Neural progenitor cell (in vitro differentiated cells): ENCODE measurements at regions not wholly inside any gene's neighbourhood (a gene's known extent, or its start where the extent isn't known, plus 50 kb on each side); places are given as distances from the start of the nearest gene placed in this dataset.
"Not testable (repeated sequence)": the region's sequence is repeated elsewhere in the genome, so short reads cannot be mapped to it uniquely, and the experiment has no call there.

Experiments
- DNase-seq: peaks from one replicate; pipeline ENCODE4 v3.0.0-alpha.2; 2016; ENCODE audit warnings: low spot score
- H2AFZ ChIP-seq: fragments of 200-600 bp; sonication (generic); replicated peaks from 2 replicates; pipeline ENCODE4 v1.6.1; 2016; ENCODE audit warnings: antibody characterized with exemption
- H3F3A ChIP-seq: fragments of 200-600 bp; sonication (generic); 2 replicates; pipeline ENCODE4 v1.6.1; 2016; ENCODE audit warnings: antibody characterized with exemption, low read depth
- H3K27ac ChIP-seq: fragments of 200-600 bp; sonication (generic); 2 replicates; pipeline ENCODE4 v1.5.1; 2016; ENCODE audit warnings: mild to moderate bottlenecking
- H3K27me3 ChIP-seq: fragments of 200-600 bp; sonication (generic); 2 replicates; pipeline ENCODE4 v1.6.1; 2016; ENCODE audit warnings: mild to moderate bottlenecking, moderate library complexity
- H3K36me3 ChIP-seq: fragments of 200-600 bp; sonication (generic); 2 replicates; pipeline ENCODE4 v1.5.1; 2016
- H3K4me1 ChIP-seq: fragments of 200-600 bp; sonication (generic); 2 replicates; pipeline ENCODE4 v1.6.1; 2016; ENCODE audit warnings: mixed run types
- H3K4me2 ChIP-seq: fragments of 200-600 bp; sonication (generic); 2 replicates; pipeline ENCODE4 v1.6.1; 2016
- H3K4me3 ChIP-seq: fragments of 200-600 bp; sonication (generic); 2 replicates; pipeline ENCODE4 v1.5.1; 2016
- H3K79me2 ChIP-seq: fragments of 200-600 bp; sonication (generic); 2 replicates; pipeline ENCODE4 v1.6.1; 2016; ENCODE audit warnings: low read depth
- H3K9ac ChIP-seq: fragments of 200-600 bp; sonication (generic); 2 replicates; pipeline ENCODE4 v1.6.1; 2016
- H3K9me3 ChIP-seq: fragments of 200-600 bp; sonication (generic); 2 replicates; pipeline ENCODE4 v1.5.1; 2016; ENCODE audit warnings: low read depth
- H4K20me1 ChIP-seq: fragments of 200-600 bp; sonication (generic); 2 replicates; pipeline ENCODE4 v1.6.1; 2016; ENCODE audit warnings: low read depth
- H3K27ac Mint-ChIP-seq: 3 replicates; pipeline ENCODE4 v1.8.0; 2021; ENCODE audit warnings: mixed read lengths
- H3K27me3 Mint-ChIP-seq: 2 replicates; pipeline ENCODE4 v1.8.0; 2022; ENCODE audit warnings: low read depth, mild to moderate bottlenecking, inconsistent platforms, moderate library complexity, mixed read lengths; ENCODE audit not compliant: insufficient read depth
- H3K36me3 Mint-ChIP-seq: 3 replicates; pipeline ENCODE4 v1.8.0; 2021; ENCODE audit warnings: mixed read lengths
- H3K4me1 Mint-ChIP-seq: 3 replicates; pipeline ENCODE4 v1.8.0; 2021; ENCODE audit warnings: mixed read lengths
- H3K4me3 Mint-ChIP-seq: 3 replicates; pipeline ENCODE4 v1.8.0; 2021; ENCODE audit warnings: mild to moderate bottlenecking, moderate library complexity, mixed read lengths
- H3K9me3 Mint-ChIP-seq: 3 replicates; pipeline ENCODE4 v1.8.0; 2020; ENCODE audit warnings: mixed read lengths
- CTCF ChIP-seq: fragments of 200-600 bp; sonication (generic); IDR thresholded peaks from 2 replicates; pipeline ENCODE4 v1.5.1; 2017; ENCODE audit warnings: antibody characterized with exemption, mild to moderate bottlenecking
- EZH2 ChIP-seq: fragments of 200-600 bp; sonication (generic); IDR thresholded peaks from 2 replicates; pipeline ENCODE4 v1.6.1; 2017; ENCODE audit warnings: antibody characterized with exemption, mild to moderate bottlenecking, moderate library complexity
- EZH2phosphoT487 ChIP-seq: fragments of 200-600 bp; sonication (generic); IDR thresholded peaks from 2 replicates; pipeline ENCODE4 v1.6.1; 2017; ENCODE audit warnings: antibody characterized with exemption

- no peaks in the 10 kb centered on the region for H3K27me3 Mint-ChIP-seq
- H3K4me3 Mint-ChIP-seq = no peak overlapping the region
- H3K4me1 Mint-ChIP-seq = peaks cover 3% of the 10 kb centered on the region
- Histone ChIP-seq H3K4me3 (no peak overlapping the region), H3K36me3 (no peaks in the 10 kb centered on the region), H3K9me3 (no peaks in the 10 kb centered on the region), H2AFZ (no peak overlapping the region), H3K4me1 (no peaks in the 10 kb centered on the region), H3K4me2 (no peak overlapping the region), H3K27ac (no peak overlapping the region), H4K20me1 (no peaks in the 10 kb centered on the region), H3K27me3 (no peaks in the 10 kb centered on the region), H3K9ac (no peak overlapping the region), H3F3A (no peaks in the 10 kb centered on the region), H3K79me2 (no peaks in the 10 kb centered on the region)
- no peaks in the 10 kb centered on the region for H3K9me3 Mint-ChIP-seq
- H3K27ac Mint-ChIP-seq = no peak overlapping the region
- no peak for TF ChIP-seq EZH2
- TF ChIP-seq EZH2phosphoT487 = no peak
- no peak for TF ChIP-seq CTCF
- no peak for DNase-seq
- H3K36me3 Mint-ChIP-seq = no peaks in the 10 kb centered on the region
Observed at GRCh38 chr4:170888660-170889059, 798.9 kb upstream of the AADAT start.

GRCh38 chr4:170887396-170887795 is 797.6 kb upstream of the AADAT start:
- Histone ChIP-seq H3K4me1 (no peaks in the 10 kb centered on the region), H3K9ac (no peak overlapping the region), H4K20me1 (no peaks in the 10 kb centered on the region), H3K36me3 (no peaks in the 10 kb centered on the region), H3K9me3 (no peaks in the 10 kb centered on the region), H3K27me3 (no peaks in the 10 kb centered on the region), H2AFZ (no peak overlapping the region), H3K27ac (no peak overlapping the region), H3F3A (no peaks in the 10 kb centered on the region), H3K4me2 (no peak overlapping the region), H3K79me2 (no peaks in the 10 kb centered on the region), H3K4me3 (no peak overlapping the region)
- H3K9me3 Mint-ChIP-seq = no peaks in the 10 kb centered on the region
- no peak for DNase-seq
- TF ChIP-seq CTCF (no peak), EZH2 (no peak), EZH2phosphoT487 (no peak)
- H3K27me3 Mint-ChIP-seq = no peaks in the 10 kb centered on the region
- no peak overlapping the region for H3K4me3 Mint-ChIP-seq
- H3K27ac Mint-ChIP-seq = no peak overlapping the region
- peaks cover 3% of the 10 kb centered on the region for H3K4me1 Mint-ChIP-seq
- H3K36me3 Mint-ChIP-seq = no peaks in the 10 kb centered on the region

- no peaks in the 10 kb centered on the region for H3K36me3 Mint-ChIP-seq
- TF ChIP-seq EZH2phosphoT487 = no peak
- no peak for TF ChIP-seq CTCF
- TF ChIP-seq EZH2 = no peak
- H3K4me3 Mint-ChIP-seq = no peak overlapping the region
- H3F3A ChIP-seq = no peaks in the 10 kb centered on the region
- no peaks in the 10 kb centered on the region for H3K9me3 ChIP-seq
- H3K27me3 ChIP-seq = no peaks in the 10 kb centered on the region
- H3K79me2 ChIP-seq = no peaks in the 10 kb centered on the region
- no peak overlapping the region for H3K4me3 ChIP-seq
- no peak overlapping the region for H2AFZ ChIP-seq
- H3K36me3 ChIP-seq = no peaks in the 10 kb centered on the region
- H3K27ac ChIP-seq = no peak overlapping the region
- no peak overlapping the region for H3K27ac Mint-ChIP-seq
- H4K20me1 ChIP-seq = no peaks in the 10 kb centered on the region
- peaks cover 3% of the 10 kb centered on the region for H3K4me1 Mint-ChIP-seq
- H3K9ac ChIP-seq = no peak overlapping the region
- no peaks in the 10 kb centered on the region for H3K4me1 ChIP-seq
- H3K27me3 Mint-ChIP-seq = no peaks in the 10 kb centered on the region
- DNase-seq = no peak
- no peak overlapping the region for H3K4me2 ChIP-seq
- H3K9me3 Mint-ChIP-seq = no peaks in the 10 kb centered on the region
Observed at GRCh38 chr4:170884969-170885570, 795.3 kb upstream of the AADAT start.

- not testable (repeated sequence) for H3K79me2 ChIP-seq, H3K9ac ChIP-seq, H3K9me3 ChIP-seq, H3K36me3 Mint-ChIP-seq, H3K27me3 ChIP-seq, H4K20me1 ChIP-seq, H3K36me3 ChIP-seq, H3K27me3 Mint-ChIP-seq, H2AFZ ChIP-seq, H3K4me3 Mint-ChIP-seq, H3K4me2 ChIP-seq, DNase-seq, H3K4me1 ChIP-seq, H3K9me3 Mint-ChIP-seq, H3K4me3 ChIP-seq, H3K27ac ChIP-seq, H3F3A ChIP-seq, H3K4me1 Mint-ChIP-seq, H3K27ac Mint-ChIP-seq
Observed at GRCh38 chr4:170881646-170882045, 791.9 kb upstream of the AADAT start.
